Right renal pelvis (tissue), 4 donors: ENCODE measurements at regions not wholly inside any gene's neighbourhood (a gene's known extent, or its start where the extent isn't known, plus 50 kb on each side); places are given as distances from the start of the nearest gene placed in this dataset.
"Not testable (repeated sequence)": the region's sequence is repeated elsewhere in the genome, so short reads cannot be mapped to it uniquely, and the experiment has no call there.

Experiments
- DNase-seq, 4 donors: peaks; one replicate each; pipeline ENCODE4 v3.0.0-alpha.2; 2013; ENCODE audit warnings: low read depth in 4 of 4, low spot score in 3 of 4, missing footprints in 1 of 4

DNA sequence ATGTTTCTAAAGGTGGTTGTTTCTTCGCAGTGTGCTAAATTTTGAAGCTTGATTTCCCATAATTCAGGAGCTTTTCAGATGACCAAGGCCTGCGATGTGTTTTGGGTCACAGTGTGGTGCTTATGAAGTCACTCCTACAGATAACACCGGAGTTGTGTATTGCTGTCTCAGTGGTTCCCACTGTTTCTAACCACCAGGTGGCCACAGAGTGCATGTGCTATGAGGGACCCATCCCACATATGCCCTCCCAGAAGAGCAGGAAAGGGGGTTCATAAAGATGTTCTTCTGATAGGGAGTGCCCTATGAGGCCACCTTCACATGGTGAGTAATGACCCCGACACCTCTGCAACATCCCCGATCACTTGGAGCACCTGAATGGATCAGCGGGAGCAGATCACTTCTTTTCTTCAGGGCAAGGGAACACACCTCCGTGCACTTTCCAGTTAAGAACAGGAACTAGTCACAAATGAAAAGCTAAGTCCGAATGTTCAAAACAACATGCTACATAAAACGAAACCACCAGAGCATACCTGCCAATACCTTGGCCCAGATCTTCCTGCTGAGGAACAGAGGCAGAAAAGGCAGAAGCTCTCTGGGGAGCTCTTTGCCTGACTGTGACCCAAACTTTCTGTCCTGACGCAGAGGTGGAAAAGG, 262.1 kb downstream of the FAM72C start:
- not testable (repeated sequence) for DNase-seq

DNA sequence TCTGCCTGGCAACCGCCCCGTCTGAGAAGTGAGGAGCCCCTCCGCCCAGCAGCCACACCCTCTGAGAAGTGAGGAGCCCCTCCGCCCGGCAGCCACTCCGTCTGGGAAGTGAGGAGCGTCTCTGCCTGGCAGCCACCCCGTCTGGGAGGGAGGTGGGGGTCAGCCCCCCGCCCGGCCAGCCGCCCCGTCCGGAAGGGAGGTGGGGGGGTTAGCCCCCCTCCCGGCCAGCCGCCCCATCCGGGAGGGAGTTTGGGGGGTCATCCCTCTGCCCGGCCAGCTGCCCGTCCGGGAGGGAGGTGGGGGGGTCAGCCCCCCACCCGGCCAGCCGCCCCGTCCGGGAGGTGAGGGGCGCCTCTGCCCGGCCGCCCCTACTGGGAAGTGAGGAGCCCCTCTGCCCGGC, 269.0 kb downstream of the FAM72C start:
- DNase-seq = not testable (repeated sequence)

DNA sequence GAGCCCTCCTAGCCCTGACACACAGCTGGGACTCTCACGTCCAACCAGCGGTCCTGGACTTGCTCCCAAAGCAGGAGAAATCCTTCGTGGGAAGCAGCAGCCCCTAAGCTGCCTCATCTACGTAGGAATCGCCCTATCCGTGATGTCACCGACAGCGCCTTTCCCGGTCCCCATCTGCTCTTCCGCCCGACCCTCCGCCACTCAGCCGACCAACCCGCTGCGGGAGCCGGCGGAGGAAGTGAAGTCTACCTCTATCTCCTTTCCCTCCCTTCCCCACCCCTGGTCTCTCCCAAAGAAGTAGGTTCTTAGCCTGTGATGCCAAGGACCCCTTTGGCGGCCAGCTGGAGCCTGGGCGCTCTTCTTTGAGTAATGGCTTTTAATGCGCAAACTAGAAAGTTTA, 272.1 kb downstream of the FAM72C start:
- DNase-seq = no peak

DNA sequence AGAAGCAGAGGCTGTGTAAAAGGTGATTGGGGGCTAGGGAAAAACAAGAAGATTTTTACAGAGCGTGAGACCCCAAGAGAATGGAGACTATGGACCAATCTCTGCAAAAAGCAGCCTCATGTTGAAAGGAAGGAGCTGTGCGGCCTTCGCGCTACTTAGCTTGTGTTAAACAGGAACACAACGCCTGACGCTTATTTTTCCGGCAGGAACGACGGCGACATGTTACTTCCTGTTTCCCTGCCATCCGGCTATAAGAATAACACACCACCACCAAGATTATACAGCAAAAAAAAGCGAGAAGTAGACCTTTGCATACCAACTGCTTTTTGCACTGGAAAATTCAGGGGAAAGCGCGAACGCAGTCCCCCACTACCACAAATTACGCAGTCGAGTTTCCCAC, 272.7 kb downstream of the FAM72C start:
- no peak for DNase-seq

DNA sequence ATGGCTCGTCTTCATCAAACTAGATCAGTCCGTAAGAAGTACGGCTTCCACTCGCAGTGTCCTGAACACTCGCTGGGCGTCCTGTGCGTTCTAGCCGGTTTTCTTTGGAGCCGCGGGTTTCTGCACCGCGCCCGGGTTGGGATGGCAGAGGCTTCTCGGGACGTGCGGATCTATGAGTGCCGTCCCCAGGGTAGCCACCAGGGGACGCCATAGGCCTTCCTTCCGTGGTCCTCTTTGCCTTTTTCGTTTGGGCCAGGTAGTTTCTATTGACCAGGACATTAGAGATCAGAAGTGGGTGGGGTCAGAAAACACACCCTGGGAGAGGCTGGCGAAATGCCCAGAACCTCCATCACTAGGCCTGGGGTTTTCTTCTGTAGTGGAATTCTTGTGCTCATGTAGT, 273.8 kb downstream of the FAM72C start:
- no peak for DNase-seq

DNA sequence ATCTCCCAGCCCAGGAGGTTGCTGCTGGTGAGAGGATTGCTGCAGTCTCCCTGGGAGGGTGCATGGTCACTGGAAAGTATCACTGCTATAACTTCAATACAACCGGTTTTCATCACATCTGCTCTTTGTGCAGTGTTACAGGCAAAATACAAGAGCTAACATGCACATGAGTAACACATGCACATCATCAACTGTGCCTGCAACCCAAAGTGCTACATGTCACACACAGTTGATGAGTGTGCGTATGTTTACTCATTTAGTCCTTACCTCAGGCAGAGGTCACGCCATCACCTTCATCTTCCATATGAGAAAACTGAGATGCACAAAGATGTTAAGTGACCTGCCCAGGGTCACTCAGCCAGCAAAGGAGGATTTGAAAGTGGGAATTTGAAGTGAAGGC, 277.7 kb downstream of the FAM72C start:
- DNase-seq = no peak

DNA sequence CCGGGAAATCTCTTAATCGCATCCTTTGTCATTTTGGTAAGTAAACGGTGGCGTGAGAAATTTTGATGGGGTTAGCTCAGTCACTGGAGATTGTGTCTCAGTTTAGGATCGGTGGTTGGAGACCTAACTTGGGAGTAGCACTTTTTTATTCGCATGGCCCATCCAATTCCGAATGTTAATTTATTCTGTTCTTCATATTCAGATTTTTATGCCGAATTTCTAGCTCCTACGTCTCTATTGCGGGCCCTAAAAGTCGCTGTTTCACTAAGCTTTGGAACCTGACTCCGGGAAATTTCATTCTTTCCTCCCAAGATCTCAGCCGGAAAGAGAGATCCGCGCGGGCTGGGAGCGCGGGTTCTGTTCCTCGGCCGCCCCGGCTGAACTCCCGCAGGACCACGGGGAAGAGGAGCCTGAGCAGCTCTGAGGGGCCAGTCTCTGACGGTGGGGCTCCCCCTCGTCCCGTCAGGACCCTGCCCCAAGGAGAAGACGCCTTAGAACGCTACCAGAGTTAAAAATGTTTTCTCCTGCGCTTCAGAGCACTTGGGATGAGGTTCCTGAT, 279.7 kb downstream of the FAM72C start:
- no peak for DNase-seq

DNA sequence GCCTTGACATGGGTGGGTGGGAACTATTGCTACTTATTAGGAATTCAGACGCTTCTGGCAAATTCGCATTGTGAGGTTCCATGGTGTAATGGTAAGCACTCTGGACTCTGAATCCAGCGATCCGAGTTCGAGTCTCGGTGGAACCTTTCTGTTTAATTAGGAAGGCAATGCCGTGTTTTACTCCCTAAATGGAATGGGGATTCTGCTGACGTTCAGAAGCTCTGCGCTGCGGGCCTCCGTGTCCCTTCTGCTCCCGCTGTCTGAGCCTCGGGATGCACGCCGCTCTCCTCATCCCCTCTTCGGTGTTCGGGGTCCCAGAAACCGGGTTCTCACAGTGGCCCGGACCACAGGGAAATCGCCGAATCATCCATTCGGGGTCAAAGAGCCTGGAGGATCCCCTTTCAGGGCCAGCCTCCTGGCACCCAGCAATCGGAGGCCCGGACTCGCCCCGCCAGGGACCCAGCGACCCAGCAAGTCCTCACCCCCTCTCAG, 280.3 kb downstream of the FAM72C start:
- no peak for DNase-seq

DNA sequence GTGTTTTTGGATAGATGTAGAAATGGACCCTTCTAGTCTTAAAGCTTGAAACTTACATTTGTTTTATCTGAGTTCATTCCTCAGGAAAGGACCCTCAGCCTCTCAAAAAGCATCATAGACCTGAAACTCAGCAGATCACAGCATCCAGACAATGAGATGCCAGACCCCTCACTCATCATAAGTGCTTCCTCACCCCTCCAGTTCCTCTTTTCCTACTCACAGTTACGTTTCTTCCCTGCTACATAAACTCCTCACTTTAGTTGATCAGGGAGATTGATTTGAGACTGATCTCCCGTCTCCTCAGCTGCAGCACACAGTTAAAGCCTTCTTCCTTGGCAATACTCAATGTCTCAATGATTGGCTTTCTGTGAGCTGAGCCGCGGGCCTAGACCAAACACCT, 282.0 kb downstream of the FAM72C start:
- DNase-seq = no peak

DNA sequence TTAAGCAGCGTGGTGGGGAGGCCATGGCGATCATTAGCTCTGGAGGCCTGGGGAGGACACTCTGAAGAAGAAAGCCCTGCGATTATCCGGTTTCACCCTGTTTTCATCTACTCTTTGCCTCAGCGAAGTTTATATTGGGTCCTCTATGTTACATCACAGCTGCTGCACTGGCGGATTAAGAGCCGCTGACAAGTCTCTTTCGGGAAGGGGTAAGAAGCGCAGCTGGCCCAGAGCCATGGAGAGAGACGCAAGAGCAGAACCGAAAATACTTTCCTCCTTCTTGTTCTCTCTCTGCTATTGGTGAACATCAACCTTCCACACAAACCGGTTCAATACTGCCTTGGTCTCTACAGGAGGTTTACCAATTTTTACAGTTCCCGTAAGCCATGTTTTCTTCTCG, 291.5 kb downstream of the FAM72C start:
- DNase-seq = no peak

DNA sequence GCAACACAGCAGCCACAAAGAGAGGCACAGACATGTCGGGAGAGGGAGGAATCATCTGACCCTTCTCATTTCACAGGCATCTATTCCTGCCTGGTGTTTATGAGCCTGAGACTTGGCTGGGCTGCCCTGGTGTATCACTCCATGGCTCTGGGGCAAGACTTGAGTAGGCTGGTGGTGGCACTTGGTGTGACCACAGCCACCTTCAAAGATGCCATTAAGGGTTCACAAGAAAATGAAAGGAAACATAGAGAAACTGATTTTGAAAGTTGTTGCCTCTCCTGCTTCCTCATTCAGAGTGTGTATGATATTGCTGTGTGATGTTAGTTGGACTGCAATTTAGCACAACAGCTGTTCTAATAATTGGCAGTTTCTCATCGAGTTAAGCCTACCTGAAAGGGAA, 298.8 kb downstream of the FAM72C start:
- DNase-seq = no peak

DNA sequence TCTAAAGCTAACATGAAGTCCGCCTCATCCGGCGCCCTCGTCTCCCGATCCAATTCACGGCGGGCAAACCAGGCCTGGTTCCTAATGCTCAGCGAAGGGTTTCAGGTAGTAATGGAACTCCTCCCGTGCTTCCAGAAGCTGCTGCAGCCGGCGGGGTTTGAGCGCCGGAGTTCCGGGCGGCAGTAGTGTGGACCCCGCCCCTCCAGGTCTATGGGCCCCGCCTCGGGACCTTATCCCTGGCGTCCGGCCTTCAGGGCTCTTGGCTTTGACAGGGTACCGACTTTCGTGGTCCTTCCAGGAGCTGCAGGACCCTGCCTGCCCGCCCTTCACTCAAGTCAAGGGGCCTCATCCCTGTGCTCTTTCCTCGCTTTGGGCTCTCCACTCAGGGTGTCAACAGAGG, 304.1 kb downstream of the FAM72C start:
- no peak for DNase-seq

DNA sequence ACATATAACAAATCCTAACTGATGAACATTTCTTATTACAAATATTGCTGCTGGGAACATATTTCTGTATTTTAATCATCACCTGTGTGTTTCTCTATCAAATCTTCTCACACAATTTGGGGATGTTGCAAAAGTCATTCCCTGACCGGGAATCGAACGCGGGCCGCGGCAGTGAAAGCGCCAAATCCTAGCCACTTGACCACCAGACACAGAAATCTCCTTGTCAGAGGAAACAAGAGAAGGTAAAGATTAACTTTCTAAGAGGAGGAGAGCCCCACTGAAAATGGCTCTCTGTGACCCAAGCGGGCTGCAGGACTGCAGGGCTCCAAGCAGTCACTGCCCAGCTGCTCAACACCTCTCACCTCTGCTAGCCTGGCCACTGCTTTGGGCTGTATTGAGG, 304.9 kb downstream of the FAM72C start:
- DNase-seq = no peak

DNA sequence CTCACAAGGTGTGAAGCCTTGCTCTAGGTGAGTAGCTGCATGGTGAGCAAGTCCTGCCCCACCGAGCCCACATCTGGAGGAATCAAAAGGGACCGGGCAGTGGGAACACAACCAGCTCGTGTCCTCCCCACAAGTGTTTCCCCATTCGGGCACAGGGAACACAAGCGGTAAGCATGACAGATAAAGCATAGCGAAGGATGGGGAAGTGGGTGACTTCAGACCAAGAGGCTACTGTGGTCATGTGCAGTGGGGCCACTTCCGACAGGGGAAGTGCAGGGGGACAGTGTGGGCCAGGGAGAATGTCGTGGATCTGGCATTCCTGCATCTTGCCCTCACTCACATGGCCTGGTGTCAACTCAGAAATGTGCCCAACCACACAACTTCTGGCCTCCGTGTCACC, 306.2 kb downstream of the FAM72C start:
- no peak for DNase-seq

DNA sequence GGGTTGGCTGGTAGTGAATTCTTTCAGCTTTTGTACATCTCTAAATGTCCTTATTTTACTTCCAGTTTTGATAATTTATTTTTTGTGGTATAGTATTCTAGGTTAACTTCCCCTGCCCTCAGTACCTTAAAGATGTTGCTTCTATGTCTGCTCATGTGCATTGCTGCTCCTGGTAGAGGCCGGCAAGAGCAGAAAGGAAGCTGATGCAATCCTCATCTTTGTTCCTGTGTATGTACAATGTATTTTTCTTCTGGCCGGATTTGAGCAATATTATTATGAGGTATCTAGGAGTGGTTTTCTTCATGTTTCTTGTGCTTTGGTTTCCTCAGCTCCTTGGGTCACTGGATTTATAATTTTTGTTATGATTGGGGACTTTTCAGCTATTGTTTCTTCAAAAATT, 308.7 kb downstream of the FAM72C start:
- DNase-seq = not testable (repeated sequence)

DNA sequence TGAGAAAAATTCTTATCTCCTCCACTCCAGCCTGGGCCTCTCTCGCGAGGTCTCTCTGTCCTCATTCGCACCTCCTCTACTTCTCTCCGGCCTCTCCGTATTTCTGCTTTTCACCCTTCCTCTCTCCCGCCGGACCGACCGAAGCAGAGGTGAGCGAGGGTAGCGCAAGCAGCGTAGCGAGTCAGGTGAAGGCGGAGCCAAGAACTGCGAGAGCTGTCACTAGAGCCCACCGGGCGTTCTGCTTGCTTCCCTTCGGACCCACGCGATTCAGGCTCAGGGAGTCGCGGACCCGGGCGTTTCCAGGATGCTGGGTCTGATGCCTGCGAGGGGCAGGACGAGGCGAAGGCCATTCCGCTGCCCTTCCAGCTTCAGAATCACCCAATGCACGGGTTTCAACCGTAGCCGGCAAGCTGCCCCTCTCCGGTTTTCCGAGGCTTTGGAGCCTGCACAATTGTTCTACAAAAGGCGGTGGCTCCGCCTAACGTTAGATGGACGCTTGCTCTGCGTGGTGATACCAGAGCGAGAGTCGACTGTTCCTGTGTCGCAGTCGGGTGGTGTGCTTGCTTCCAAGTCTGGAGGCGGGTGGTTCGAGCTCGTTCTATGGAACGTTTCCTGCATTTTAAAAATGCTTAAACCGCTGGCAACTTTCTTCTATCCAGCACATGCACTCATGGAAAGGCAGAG, 310.2 kb downstream of the FAM72C start:
- DNase-seq = no peak

DNA sequence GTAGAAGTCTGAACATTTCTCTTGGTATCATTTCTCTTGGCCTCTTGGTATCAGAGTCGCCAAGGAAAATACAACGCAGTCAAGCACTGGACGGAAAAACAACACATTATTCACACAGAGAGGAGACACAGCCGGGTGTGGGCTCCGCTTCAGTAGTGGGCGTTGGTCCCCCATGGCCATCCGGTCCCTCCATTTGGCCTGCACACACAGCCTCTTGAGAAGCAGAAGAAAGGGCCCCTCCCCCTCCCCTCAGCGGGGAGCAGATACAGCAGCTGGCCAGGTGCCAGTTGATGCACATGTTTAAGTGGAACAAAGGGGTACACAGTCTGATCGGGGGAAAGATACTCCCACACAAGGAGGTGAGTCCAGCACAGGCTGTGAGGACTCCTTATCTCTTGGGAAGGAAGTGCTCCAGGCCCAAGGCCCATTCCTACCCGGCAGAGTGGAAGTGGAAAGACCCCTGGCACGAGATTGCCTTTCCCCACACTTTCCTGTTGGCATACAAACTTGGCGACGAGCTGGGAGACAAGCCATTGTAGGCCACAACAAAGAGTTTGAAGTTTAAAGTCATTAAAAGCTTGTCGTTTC, 311.3 kb downstream of the FAM72C start:
- no peak for DNase-seq

DNA sequence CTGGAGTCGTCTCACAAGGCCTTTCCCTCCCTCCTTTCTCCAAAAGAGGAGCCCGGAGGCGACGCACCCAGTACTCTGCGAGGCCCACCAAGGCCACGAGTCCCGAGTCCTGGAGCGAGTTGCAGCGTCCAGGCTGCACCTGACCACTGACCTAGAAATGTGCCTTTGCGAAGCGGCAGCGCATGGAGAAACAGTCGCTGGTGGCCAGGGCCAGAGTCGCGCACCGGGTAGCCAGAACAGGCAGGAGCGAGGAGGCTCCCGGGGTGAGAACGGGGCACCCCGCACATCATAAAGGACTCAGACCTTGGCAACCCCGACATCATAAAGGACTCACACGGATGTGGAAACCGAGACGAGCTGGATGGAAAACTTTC, 318.4 kb downstream of the FAM72C start:
- no peak for DNase-seq

DNA sequence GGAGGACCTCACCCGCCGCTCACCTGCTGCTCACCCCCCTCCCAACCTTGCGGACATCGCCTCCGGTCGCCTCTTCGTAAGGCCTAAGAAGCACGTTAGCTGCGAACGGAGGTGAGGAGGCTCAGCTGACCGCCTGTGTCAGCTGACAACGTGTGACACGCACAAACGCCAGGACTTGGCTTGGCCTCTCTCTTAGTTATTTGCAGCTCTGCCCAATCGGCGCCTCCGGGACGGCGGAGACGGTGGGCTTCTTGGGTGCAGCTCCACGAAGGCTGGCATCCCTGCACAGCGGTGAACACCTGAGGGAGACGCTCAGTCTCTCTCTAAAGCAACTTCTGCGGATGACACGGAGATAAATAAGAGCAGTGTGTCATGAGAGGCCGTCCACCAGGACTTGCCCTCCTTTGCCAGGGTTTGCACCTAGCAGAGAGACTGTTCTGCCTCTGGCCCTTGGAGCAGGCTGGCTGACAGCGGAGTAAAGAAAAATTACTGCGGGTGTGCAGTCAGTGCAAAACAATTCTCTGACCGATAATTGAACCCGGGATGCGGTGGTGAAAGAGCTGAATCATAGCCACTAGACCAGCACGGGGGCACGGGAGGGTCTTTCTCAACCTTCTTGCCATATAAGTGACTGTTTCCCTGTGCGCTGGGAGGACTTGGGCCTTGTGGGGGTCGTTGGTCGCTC, 318.9 kb downstream of the FAM72C start:
- no peak for DNase-seq

DNA sequence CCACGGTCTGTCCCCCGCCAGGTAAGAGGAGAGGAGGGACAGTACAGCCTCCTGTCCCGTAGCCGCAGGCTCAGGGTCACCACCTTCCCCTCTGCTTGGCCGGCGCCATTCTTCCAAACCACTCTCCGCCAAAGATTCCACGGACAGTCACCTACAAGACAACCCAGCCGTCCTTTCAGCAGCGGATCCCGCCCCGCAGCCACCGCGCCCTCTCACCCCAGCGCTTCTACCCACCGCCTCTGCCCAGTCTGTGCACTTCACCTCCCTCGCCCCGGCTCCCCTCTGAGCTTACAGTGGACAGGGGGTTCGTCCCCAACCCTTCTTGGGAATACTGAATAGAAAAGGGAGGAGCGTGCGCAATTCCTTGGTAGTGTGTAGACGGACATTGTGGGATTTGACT, 319.6 kb downstream of the FAM72C start:
- no peak for DNase-seq

DNA sequence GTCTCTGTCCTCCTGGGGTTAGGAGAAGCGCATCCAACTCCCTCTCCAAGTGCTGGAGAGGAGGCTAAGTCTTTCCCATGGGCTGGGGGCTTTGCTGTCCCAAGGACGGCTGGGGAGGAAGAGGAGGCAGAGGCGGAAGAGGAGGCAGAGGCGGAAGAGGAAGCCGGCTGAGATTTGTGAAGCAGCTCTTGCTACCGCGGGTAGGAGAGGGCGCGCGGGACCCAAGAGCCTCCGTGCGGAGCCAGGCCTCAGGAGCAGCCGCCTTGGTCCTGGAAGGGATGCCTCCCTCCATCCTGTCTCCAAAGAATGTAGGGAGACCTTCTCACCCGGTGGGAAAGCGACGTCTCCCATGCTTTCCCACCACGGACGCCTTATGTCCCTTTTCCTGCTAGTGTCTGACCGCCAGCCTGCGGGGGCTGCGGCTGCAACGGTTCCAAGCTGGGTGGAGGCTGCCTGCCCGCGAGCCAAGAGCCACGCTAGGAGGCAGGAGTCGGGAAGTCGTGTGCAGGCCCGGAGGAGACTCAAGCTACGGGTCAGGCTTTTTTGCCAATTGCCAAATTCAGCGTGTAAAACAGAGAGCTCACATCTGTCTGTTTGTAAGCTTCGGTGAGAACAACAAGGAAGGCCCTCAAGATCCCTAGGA, 320.3 kb downstream of the FAM72C start:
- no peak for DNase-seq
